ENCODE measurements at regions not wholly inside any gene's neighbourhood (a gene's known extent, or its start where the extent isn't known, plus 50 kb on each side); places are given as distances from the start of the nearest gene placed in this dataset.

DNA sequence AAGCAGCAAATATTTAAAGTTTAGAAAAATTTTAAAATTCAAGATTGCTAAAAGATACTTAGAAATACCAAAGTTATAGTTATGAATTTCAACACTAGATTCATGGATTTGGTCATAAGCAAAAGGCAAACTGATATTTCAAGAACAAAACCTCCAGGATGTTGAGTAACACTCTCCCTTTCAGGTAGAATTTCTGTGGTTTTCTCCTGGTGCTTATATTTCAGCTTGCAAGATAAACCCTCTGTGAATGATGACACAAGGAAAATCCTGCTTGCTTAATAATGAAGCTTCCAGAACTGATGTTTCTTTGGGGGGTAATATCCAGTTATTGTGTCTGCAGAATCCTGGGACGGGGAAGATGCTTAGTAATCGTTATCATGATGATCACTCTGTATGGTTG is 320.3 kb upstream of the EDNRB start:
- TF ChIP-seq EZH2 (IDR thresholded peaks at IDR 0.05; ENCODE audit: low read length, missing control alignments) = no peak
- no peak for TF ChIP-seq CTCF (conservative IDR thresholded peaks at IDR 0.05 in 1 of 2, IDR thresholded peaks at IDR 0.05 in 1 of 2; ENCODE audit: low read depth in 1 of 2, low read length in 2 of 2)

Measured in fibroblast of lung (primary cell).